SK-N-SH (cell line): ENCODE measurements at regions not wholly inside any gene's neighbourhood (a gene's known extent, or its start where the extent isn't known, plus 50 kb on each side); places are given as distances from the start of the nearest gene placed in this dataset.

ENCODE experiments used
- CTCF ChIA-PET: fragments of 300-600, 350-600 bp; formaldehyde crosslinking; extraction: SDS; loops from one replicate; lab custom pipeline; 2021; lab: Yijun Ruan, JAX
- POLR2A ChIA-PET: fragments of 350-600 bp; sonication (Branson Sonifier 250); formaldehyde crosslinking; extraction: SDS; loops from one replicate; lab custom pipeline; 2020; ENCODE audit warnings: antibody characterized with exemption, inconsistent platforms; lab: Yijun Ruan, JAX
- DNase-seq: peaks from one replicate; pipeline ENCODE4 v3.0.0; 2012
- H2AFZ ChIP-seq: fragments of 200-600 bp; sonication (generic); 2 replicates; pipeline ENCODE4 v1.8.1; 2016; ENCODE audit warnings: antibody characterized with exemption, mild to moderate bottlenecking, low read depth
- H3F3A ChIP-seq: fragments of 200-600 bp; sonication (generic); replicated peaks from 2 replicates; pipeline ENCODE3; 2016; ENCODE audit warnings: antibody characterized with exemption, mild to moderate bottlenecking; ENCODE audit not compliant: insufficient read depth
- H3K27ac ChIP-seq, 2 experiments: fragments of 200-500 bp in 1 of 2; fragments of 200-600 bp in 1 of 2; sonication (Bioruptor generic) in 1 of 2; sonication (generic), shearing (Covaris generic) in 1 of 2; 2 replicates each; pipeline versions ENCODE4 v1.5.1 to v1.6.1; 2014 to 2016; ENCODE audit warnings: low read depth in 2 of 2, inconsistent platforms in 1 of 2, low read length in 1 of 2, mild to moderate bottlenecking in 1 of 2, mixed read lengths in 1 of 2
- H3K27me3 ChIP-seq: fragments of 200-600 bp; sonication (generic), shearing (Covaris generic); 2 replicates; pipeline ENCODE4 v1.6.1; 2016; ENCODE audit warnings: mixed run types; ENCODE audit not compliant: insufficient read depth
- H3K36me3 ChIP-seq, 2 experiments: fragments of 200-500 bp in 1 of 2; fragments of 200-600 bp in 1 of 2; sonication (Bioruptor generic) in 1 of 2; sonication (generic) in 1 of 2; replicated peaks in 1 of 2; 2 replicates each; pipeline versions ENCODE3 to v1.5.1; 2014 to 2016; ENCODE audit warnings: low read length in 1 of 2, mild to moderate bottlenecking in 1 of 2; ENCODE audit not compliant: insufficient read depth in 2 of 2, control insufficient read depth in 1 of 2
- H3K4me1 ChIP-seq, 2 experiments: fragments of 200-500 bp in 1 of 2; fragments of 200-600 bp in 1 of 2; sonication (Bioruptor generic) in 1 of 2; sonication (generic), shearing (Covaris generic) in 1 of 2; 2 replicates each; pipeline versions ENCODE4 v1.5.1 to v1.6.1; 2014 to 2016; ENCODE audit warnings: low read depth in 1 of 2, low read length in 1 of 2, mixed run types in 1 of 2; ENCODE audit not compliant: insufficient read depth in 2 of 2, control insufficient read depth in 1 of 2
- H3K4me2 ChIP-seq: fragments of 200-600 bp; sonication (generic), shearing (Covaris generic); 2 replicates; pipeline ENCODE4 v1.6.1; 2017; ENCODE audit warnings: mixed run types
- H3K4me3 ChIP-seq, 2 experiments: fragments of 200-500 bp in 1 of 2; fragments of 200-600 bp in 1 of 2; sonication (Bioruptor generic) in 1 of 2; sonication (generic), shearing (Covaris generic) in 1 of 2; 2 replicates each; pipeline versions ENCODE4 v1.5.1 to v1.8.1; 2014 to 2016; ENCODE audit warnings: low read depth in 2 of 2, inconsistent platforms in 1 of 2, low read length in 1 of 2, mild to moderate bottlenecking in 1 of 2, mixed read lengths in 1 of 2, moderate library complexity in 1 of 2
- H3K79me2 ChIP-seq: fragments of 200-600 bp; sonication (generic); 2 replicates; pipeline ENCODE4 v1.8.1; 2017; ENCODE audit warnings: mild to moderate bottlenecking; ENCODE audit not compliant: insufficient read depth
- H3K9ac ChIP-seq: fragments of 200-600 bp; sonication (generic); 2 replicates; pipeline ENCODE4 v1.6.1; 2017; ENCODE audit warnings: mixed run types
- H3K9me2 ChIP-seq: fragments of 200-600 bp; sonication (generic); 2 replicates; pipeline ENCODE4 v1.6.1; 2017; ENCODE audit warnings: mixed run types
- H3K9me3 ChIP-seq: fragments of 200-600 bp; sonication (generic); 2 replicates; pipeline ENCODE4 v1.6.1; 2017; ENCODE audit warnings: mixed run types, mild to moderate bottlenecking, moderate library complexity
- H4K20me1 ChIP-seq: fragments of 200-600 bp; sonication (generic); 2 replicates; pipeline ENCODE4 v1.6.1; 2017; ENCODE audit warnings: mild to moderate bottlenecking, mixed run types; ENCODE audit not compliant: insufficient read depth
- ELF1 ChIP-seq: IDR thresholded peaks from 2 replicates; pipeline ENCODE4 v1.4.0; 2012
- EP300 ChIP-seq, 2 experiments: IDR thresholded peaks; 2 replicates each; pipeline versions ENCODE4 v1.4.0 to v1.6.1; 2012; ENCODE audit warnings: borderline replicate concordance in 1 of 2, low read depth in 1 of 2, low read length in 1 of 2
- IRF3 ChIP-seq: fragments of 150-350 bp; IDR thresholded peaks from 2 replicates; pipeline ENCODE4 v1.6.1; 2016; ENCODE audit warnings: mild to moderate bottlenecking, low read depth, low read length
- MEF2A ChIP-seq: IDR thresholded peaks from 2 replicates; pipeline ENCODE4 v1.4.0; 2012; ENCODE audit warnings: low read depth, borderline replicate concordance
- SMC3 ChIP-seq: IDR thresholded peaks from 2 replicates; pipeline ENCODE4 v1.6.1; 2012; ENCODE audit warnings: low read depth, low read length, improper control_type of control experiment
- USF1 ChIP-seq: IDR thresholded peaks from 2 replicates; pipeline ENCODE4 v1.4.0; 2012; ENCODE audit warnings: low read depth, borderline replicate concordance
- WGBS: methylation state at CpG from one replicate; pipeline ENCODE4 v1.1.6; 2017; ENCODE audit warnings: low lambda C conversion rate; 5-methylcytosine and 5-hydroxymethylcytosine counted together
- TF ChIP-seq, protein P1 (sequence below): IDR thresholded peaks from 2 replicates; pipeline ENCODE4 v1.4.0; 2012; ENCODE audit warnings: low read depth, borderline replicate concordance

- Histone ChIP-seq H3K9me3 (no peaks in the 10 kb centered on the region), H3K27ac (no peak overlapping the region), H3K9ac (no peak overlapping the region), H3K27me3 (no peaks in the 10 kb centered on the region), H3K4me1 (peaks cover 0 to 2% of the 10 kb centered on the region in 2 experiments; a peak in 1 of 4 replicates), H3K4me3 (no peak overlapping the region), H4K20me1 (no peaks in the 10 kb centered on the region), H2AFZ (no peak overlapping the region), H3K36me3 (no peaks in the 10 kb centered on the region), H3F3A (peaks cover 5% of the 10 kb centered on the region), H3K9me2 (no peaks in the 10 kb centered on the region), H3K79me2 (no peaks in the 10 kb centered on the region), H3K4me2 (no peak overlapping the region)
- CTCF ChIA-PET = no interaction called here
- no peak for DNase-seq
- POLR2A ChIA-PET = no interaction called here
- TF ChIP-seq USF1 = no peak
- TF ChIP-seq SMC3 = no peak
- no peak for TF ChIP-seq EP300 (IDR thresholded peaks at IDR 0.05; ENCODE audit: borderline replicate concordance in 1 of 2, low read depth in 1 of 2, low read length in 1 of 2)
- TF ChIP-seq, all 33 proteins: peak for 0
Observed at GRCh38 chr2:190763100-190763499, 114.2 kb downstream of the NAB1 start.

DNA sequence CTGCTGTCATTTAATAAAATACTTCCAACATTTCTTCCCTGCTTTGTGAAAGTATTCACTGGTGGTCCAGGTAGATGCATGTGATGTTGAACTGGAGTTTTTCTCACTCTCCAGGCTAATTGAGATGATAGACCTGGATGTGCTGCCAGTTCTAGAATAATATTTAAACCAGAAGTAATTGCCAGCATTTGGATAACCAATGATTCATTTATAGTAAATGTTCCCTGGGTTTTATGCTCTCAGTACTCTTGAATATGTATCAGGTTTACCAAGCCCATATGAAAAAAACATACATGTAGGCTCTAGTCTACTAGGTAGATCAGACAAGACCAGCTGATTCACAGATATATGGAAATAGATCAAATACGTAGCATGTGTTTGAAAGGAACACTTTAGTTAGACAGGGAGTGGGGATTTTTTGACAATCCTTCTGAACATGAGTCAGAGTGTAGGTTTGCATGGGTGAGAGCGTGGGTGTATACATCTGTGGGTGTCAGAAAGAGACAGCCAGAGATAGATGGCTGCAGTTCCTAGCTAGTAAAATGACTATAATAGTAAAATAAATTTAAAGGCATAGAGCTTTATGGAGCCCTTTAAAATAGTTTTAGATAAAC is 115.1 kb downstream of the NAB1 start:
- POLR2A ChIA-PET = no interaction called here
- H3K79me2 ChIP-seq = no peaks in the 10 kb centered on the region
- no peaks in the 10 kb centered on the region for H3K36me3 ChIP-seq
- H3K9me2 ChIP-seq = no peaks in the 10 kb centered on the region
- no peak overlapping the region for H3K27ac ChIP-seq
- H3F3A ChIP-seq = peaks cover 5% of the 10 kb centered on the region
- H3K9me3 ChIP-seq = no peaks in the 10 kb centered on the region
- H3K27me3 ChIP-seq = no peaks in the 10 kb centered on the region
- H3K4me2 ChIP-seq = no peak overlapping the region
- DNase-seq = no peak
- 68% methylated on average over 2 of the region's 2 CpGs for WGBS
- H2AFZ ChIP-seq = no peak overlapping the region
- peaks cover 0 to 2% of the 10 kb centered on the region in 2 experiments; a peak in 1 of 4 replicates for H3K4me1 ChIP-seq
- CTCF ChIA-PET = interaction anchor here (1.0 kb wide), 1 partner anchor 40 kb away, joined by 4 read pairs; no protein-coding TSS in a partner anchor
- no peaks in the 10 kb centered on the region for H4K20me1 ChIP-seq
- no peak overlapping the region for H3K4me3 ChIP-seq
- TF ChIP-seq IRF3 (no peak), ELF1 (no peak), MEF2A (no peak), EP300 (IDR thresholded peaks at IDR 0.05; ENCODE audit: borderline replicate concordance in 1 of 2, low read depth in 1 of 2, low read length in 1 of 2) (no peak)
- TF ChIP-seq, protein P1, sequence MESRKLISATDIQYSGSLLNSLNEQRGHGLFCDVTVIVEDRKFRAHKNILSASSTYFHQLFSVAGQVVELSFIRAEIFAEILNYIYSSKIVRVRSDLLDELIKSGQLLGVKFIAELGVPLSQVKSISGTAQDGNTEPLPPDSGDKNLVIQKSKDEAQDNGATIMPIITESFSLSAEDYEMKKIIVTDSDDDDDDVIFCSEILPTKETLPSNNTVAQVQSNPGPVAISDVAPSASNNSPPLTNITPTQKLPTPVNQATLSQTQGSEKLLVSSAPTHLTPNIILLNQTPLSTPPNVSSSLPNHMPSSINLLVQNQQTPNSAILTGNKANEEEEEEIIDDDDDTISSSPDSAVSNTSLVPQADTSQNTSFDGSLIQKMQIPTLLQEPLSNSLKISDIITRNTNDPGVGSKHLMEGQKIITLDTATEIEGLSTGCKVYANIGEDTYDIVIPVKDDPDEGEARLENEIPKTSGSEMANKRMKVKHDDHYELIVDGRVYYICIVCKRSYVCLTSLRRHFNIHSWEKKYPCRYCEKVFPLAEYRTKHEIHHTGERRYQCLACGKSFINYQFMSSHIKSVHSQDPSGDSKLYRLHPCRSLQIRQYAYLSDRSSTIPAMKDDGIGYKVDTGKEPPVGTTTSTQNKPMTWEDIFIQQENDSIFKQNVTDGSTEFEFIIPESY = no peak
- H3K9ac ChIP-seq = no peak overlapping the region
